ENCODE measurements at regions not wholly inside any gene's neighbourhood (a gene's known extent, or its start where the extent isn't known, plus 50 kb on each side); places are given as distances from the start of the nearest gene placed in this dataset.

GRCh38 chr7:13687500-13687899 is 302.0 kb downstream of the ETV1 start:
- TF ChIP-seq POLR2AphosphoS5 (IDR thresholded peaks at IDR 0.05; ENCODE audit: borderline replicate concordance, low read depth, low read length) (no peak), EZH2 (IDR thresholded peaks at IDR 0.05) (no peak), FOXP2 (optimal IDR thresholded peaks at IDR 0.05; ENCODE audit: control extremely low read depth, extremely low read length, insufficient read depth) (no peak)
